Adrenal gland (tissue), 9 donors: ENCODE measurements at regions not wholly inside any gene's neighbourhood (a gene's known extent, or its start where the extent isn't known, plus 50 kb on each side); places are given as distances from the start of the nearest gene placed in this dataset.
A peak's percentile ranks its signal among the peaks of the same experiment; 100 is the strongest.

Experiments
- DNase-seq, 7 donors: peaks; one replicate each; pipeline ENCODE4 v3.0.0-alpha.2; 2019 to 2020
- H3K27ac ChIP-seq, 5 donors: fragments of 200-600 bp; sonication (generic) in 4 of 5; 1 replicate in 3 of 5; 2 replicates in 2 of 5; pipeline versions ENCODE4 v1.5.1 to v1.8.0; 2016 to 2020; ENCODE audit warnings: mild to moderate bottlenecking in 1 of 5
- H3K27me3 ChIP-seq: fragments of 200-600 bp; 2 replicates; pipeline ENCODE4 v1.8.0; 2021
- H3K36me3 ChIP-seq, 2 donors: fragments of 200-600 bp; replicated peaks in 1 of 2; 1 replicate in 1 of 2; 2 replicates in 1 of 2; pipeline versions ENCODE4 v1.5.1 to v1.8.0; 2018 to 2022
- H3K4me1 ChIP-seq, 2 donors: fragments of 200-600 bp; replicated peaks in 1 of 2; 1 replicate in 1 of 2; 2 replicates in 1 of 2; pipeline versions ENCODE4 v1.5.1 to v1.8.0; 2018 to 2021
- H3K4me3 ChIP-seq, 4 donors: fragments of 200-600 bp; sonication (generic) in 3 of 4; one replicate each; pipeline ENCODE4 v1.5.1; 2016 to 2018
- H3K9me3 ChIP-seq, 3 donors: fragments of 200-600 bp; sonication (generic) in 1 of 3; replicated peaks in 1 of 3; 1 replicate in 2 of 3; 2 replicates in 1 of 3; pipeline versions ENCODE4 v1.5.1 to v1.8.0; 2016 to 2021
- POLR2A ChIP-seq, 2 donors: fragments of 450-650 bp; IDR thresholded peaks; one replicate each; pipeline ENCODE4 v1.6.1; 2017; ENCODE audit warnings: antibody characterized with exemption in 2 of 2, mild to moderate bottlenecking in 2 of 2, moderate library complexity in 1 of 2
- WGBS, 4 donors: extraction: QIAGEN DNeasy Blood & Tissue Kit in 2 of 4; methylation state at CpG; one replicate each; pipeline versions ENCODE4 v1.1.5 to v1.1.7; 2013 to 2017; 5-methylcytosine and 5-hydroxymethylcytosine counted together
- intact Hi-C, 2 donors: fragments of 100-400 bp; cut with DNase I; formaldehyde crosslinking; loops; one replicate each; pipeline versions ENCODE4 v1.14.1 to v1.15.0; 2022 to 2023
- TF ChIP-seq, protein P1 (sequence below), 6 experiments: fragments of 450-650 bp in 4 of 6; fragments of 200-600 bp in 2 of 6; sonication (generic) in 1 of 6; IDR thresholded peaks; 1 replicate in 5 of 6; 2 replicates in 1 of 6; pipeline versions ENCODE4 v1.5.1 to v1.8.0; 2016 to 2021; ENCODE audit warnings: antibody characterized with exemption in 6 of 6, mild to moderate bottlenecking in 2 of 6, moderate library complexity in 1 of 6
- donor health status: healthy with polysubstance abuse.
- donor health status: Bipolar disorder and iron deficiency.
- donor health status: DM: yes; HTN: yes; CAD: no.
- donor health status: DM: no; HTN: no; CAD: no.
- donor health status: DM: no; HTN: no; CAD: no.

DNA sequence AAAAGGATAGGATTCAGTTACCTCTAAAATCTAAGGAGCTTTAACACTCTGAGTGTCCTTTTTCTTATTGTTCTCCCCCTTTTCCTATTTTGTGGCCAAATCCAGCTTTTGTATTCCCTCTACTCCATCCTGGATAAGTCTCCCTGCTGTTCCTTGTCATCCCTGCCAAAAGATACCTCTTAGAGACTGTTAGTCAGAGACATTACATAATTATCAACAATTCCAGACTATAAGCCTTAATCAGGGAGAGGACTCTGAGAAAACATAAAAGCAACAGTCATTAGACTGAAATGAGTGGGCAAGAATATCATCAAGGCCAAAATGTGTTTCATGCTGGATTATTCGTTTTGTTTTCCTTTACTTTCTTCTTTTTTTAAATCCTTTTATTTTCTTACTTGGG lies 206.9 kb downstream of the FAM47B start:
- Histone ChIP-seq H3K27me3 (peaks cover 7% of the 10 kb centered on the region), H3K36me3 (no peaks in the 10 kb centered on the region), H3K27ac (no peak overlapping the region), H3K4me1 (no peaks in the 10 kb centered on the region), H3K4me3 (no peak overlapping the region), H3K9me3 (no peaks in the 10 kb centered on the region)
- DNase-seq = no peak
- no peak for TF ChIP-seq POLR2A (IDR thresholded peaks at IDR 0.05)
- TF ChIP-seq, protein P1, sequence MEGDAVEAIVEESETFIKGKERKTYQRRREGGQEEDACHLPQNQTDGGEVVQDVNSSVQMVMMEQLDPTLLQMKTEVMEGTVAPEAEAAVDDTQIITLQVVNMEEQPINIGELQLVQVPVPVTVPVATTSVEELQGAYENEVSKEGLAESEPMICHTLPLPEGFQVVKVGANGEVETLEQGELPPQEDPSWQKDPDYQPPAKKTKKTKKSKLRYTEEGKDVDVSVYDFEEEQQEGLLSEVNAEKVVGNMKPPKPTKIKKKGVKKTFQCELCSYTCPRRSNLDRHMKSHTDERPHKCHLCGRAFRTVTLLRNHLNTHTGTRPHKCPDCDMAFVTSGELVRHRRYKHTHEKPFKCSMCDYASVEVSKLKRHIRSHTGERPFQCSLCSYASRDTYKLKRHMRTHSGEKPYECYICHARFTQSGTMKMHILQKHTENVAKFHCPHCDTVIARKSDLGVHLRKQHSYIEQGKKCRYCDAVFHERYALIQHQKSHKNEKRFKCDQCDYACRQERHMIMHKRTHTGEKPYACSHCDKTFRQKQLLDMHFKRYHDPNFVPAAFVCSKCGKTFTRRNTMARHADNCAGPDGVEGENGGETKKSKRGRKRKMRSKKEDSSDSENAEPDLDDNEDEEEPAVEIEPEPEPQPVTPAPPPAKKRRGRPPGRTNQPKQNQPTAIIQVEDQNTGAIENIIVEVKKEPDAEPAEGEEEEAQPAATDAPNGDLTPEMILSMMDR (IDR thresholded peaks at IDR 0.05) = no peak
- 39 to 45% (median 42%) methylated on average over 1 of the region's 1 CpG for WGBS, 4 donors
- intact Hi-C loops = no loop called here

DNA sequence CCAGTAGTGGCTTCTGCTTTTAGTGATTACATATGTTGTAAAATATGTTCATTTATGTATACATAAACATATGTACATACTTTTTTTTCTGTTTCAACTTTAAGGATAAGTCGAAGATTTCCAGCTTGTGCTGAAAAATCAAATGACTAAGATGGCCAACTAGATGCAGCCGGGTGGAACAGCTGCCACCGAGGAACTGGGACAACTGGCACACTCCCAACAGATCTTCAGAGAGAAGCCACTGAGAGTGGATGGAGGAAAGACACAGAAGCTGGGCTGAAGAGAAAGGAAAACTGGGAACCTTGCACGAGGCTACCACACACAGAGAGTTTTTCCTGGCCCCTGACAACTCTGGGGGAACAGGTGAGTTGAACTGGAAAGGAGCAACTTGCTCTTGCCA lies 207.5 kb downstream of the FAM47B start:
- Histone ChIP-seq H3K36me3 (no peaks in the 10 kb centered on the region), H3K27me3 (peaks cover 7% of the 10 kb centered on the region), H3K4me1 (no peaks in the 10 kb centered on the region), H3K4me3 (no peak overlapping the region), H3K9me3 (no peaks in the 10 kb centered on the region), H3K27ac (no peak overlapping the region)
- TF ChIP-seq POLR2A (IDR thresholded peaks at IDR 0.05) = no peak
- TF ChIP-seq, protein P1 (IDR thresholded peaks at IDR 0.05) = no peak
- intact Hi-C loops = no loop called here
- DNase-seq = no peak
- WGBS, 4 donors = 56 to 74% (median 66%) methylated on average over 4 of the region's 4 CpGs

DNA sequence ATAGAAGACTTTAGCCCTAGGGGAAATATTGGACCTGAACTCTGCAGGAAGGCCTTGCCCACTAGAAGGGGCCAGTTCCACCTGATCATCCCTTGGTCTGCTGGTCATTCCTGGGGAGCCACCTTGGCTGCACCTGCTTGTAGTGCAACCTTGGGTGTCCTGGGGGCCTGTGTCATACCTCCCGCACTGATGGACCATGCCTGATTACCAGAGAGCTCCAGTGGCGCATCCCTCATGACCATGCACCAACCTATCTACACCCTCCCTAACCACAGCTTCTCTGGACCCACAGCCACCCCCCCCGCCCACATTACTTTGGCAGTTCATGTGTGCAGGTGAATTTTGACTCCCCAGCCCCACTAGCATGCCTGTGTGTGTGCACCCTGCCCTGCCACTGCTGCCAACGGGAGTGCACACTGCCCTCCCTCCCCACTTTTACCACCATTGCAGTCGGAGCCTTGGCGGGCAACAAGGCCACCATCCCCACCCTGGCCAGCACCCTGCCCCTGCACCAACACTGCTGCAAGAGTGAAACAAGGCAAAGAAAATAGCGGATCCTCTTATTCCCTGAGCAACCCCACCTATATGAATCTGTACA lies 208.1 kb downstream of the FAM47B start:
- no peak for TF ChIP-seq POLR2A (IDR thresholded peaks at IDR 0.05)
- TF ChIP-seq, protein P1 (IDR thresholded peaks at IDR 0.05) = no peak
- no peak overlapping the region for H3K27ac ChIP-seq
- 80 to 93% (median 88%) methylated on average over 5 to 7 of the region's 7 CpGs for WGBS, 4 donors
- intact Hi-C loops = no loop called here
- no peak overlapping the region for H3K4me3 ChIP-seq
- H3K4me1 ChIP-seq = no peaks in the 10 kb centered on the region
- no peaks in the 10 kb centered on the region for H3K9me3 ChIP-seq
- peaks cover 7% of the 10 kb centered on the region for H3K27me3 ChIP-seq
- no peaks in the 10 kb centered on the region for H3K36me3 ChIP-seq
- DNase-seq = no peak

DNA sequence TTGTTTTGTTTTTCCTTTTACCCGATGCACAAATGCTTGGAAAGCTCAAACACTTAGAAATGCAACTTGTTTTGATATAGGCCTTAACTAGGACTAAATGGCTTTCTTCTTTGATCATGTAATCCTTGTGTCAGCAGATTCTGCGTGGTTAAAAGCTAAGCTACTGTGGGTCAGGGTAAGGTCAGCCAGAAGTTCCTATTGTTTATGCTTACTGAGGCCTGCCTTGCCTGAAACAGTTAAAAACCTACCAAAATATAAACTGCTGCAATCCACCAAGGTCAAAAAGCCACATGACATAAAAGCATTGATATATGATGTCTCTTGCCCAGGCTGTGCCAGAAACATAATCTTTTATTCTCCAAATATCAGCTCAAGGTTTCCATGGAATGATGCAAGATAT lies 223.4 kb downstream of the FAM47B start:
- Histone ChIP-seq H3K4me3 (no peak overlapping the region), H3K27me3 (no peaks in the 10 kb centered on the region), H3K9me3 (no peaks in the 10 kb centered on the region), H3K36me3 (no peaks in the 10 kb centered on the region), H3K4me1 (no peaks in the 10 kb centered on the region), H3K27ac (no peak overlapping the region)
- intact Hi-C loops = no loop called here
- peak in 1 of 7 donors; percentile 4 for DNase-seq
- TF ChIP-seq, protein P1 (IDR thresholded peaks at IDR 0.05) = no peak
- no peak for TF ChIP-seq POLR2A (IDR thresholded peaks at IDR 0.05)
- WGBS, 4 donors = 18 to 48% (median 31%) methylated on average over 2 of the region's 2 CpGs
